ENCODE measurements at regions not wholly inside any gene's neighbourhood (a gene's known extent, or its start where the extent isn't known, plus 50 kb on each side); places are given as distances from the start of the nearest gene placed in this dataset.

DNA sequence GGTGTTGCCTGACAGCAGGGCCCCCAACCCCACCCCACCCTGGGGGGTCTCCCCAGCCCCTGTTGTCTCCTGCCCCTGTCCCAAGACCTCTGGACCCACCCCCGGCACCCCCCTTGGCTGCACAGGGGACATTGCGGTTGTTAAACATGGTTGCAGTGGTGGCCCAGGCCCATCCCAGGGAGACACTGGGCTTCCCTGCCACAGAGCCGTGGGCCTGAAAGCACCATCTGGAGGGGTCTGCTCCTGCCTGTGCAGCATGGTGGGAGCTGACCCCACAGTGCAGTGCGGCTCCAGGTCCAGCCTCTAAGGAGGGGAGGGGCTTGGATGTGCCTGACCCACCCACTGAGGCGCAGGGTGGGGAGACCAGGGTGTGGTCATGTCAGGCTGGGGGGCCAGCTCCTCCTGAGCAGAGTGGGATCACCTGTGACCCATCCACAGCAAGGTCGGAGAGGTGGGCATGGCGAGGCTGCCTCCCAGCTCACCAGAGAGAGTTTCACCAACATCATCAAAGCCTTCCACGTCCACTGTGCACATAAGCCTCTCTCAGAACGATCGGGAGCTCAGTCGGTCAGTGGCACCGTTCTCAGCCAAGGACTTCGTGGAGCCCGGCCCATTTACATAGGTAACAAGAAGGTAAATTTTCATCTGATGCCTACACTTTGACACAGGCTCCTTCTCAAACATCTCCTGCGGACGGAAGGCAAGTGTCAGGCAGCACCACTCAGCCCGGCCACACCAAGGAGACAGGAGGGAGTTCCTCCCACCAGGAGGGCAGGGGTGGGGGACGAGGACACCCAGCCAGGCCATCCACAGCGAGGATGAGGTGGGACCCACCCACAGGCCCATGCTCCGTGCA is 201.1 kb downstream of the BRD1 start:
- TF ChIP-seq POLR2A (IDR thresholded peaks at IDR 0.05; ENCODE audit: low read depth, low read length) (no peak), PAX5 (IDR thresholded peaks at IDR 0.05; ENCODE audit: insufficient read depth, low read length, severe bottlenecking) (no peak), POLR2AphosphoS5 (IDR thresholded peaks at IDR 0.05; ENCODE audit: low read depth, low read length) (no peak), TAF1 (IDR thresholded peaks at IDR 0.05; ENCODE audit: low read depth, low read length) (no peak)

Data from GM12891 (cell line).